ENCODE measurements at regions not wholly inside any gene's neighbourhood (a gene's known extent, or its start where the extent isn't known, plus 50 kb on each side); places are given as distances from the start of the nearest gene placed in this dataset.
"Not testable (repeated sequence)": the region's sequence is repeated elsewhere in the genome, so short reads cannot be mapped to it uniquely, and the experiment has no call there.

DNA sequence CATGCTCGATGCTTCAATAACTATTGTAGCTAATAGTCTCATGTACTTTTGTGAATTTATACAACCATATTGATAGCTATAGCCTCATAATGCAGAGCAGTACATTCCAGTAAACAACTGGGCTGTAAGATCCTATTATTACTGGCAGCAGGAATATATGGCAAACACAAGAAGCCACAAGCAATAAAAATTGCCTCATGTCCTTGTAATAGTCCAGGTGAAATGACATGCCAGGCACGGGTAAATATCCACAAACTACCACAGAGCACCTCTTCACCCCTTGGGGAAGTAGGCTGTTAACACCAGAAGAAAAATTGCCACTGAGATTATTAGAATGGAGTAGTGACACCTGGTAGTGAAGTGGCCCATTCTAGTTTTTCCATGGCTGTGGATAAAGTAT, 158.3 kb downstream of the MTX2 start:
- WGBS, 5 donors: 69 to 87% (median 85%) methylated on average over 2 of the region's 2 CpGs
- H3K9me3 ChIP-seq: peaks cover 0 to 3% (median 0%) of the 10 kb centered on the region in 4 donors
- no peaks in the 10 kb centered on the region for H3K4me1 ChIP-seq
- no peaks in the 10 kb centered on the region for H3K27me3 ChIP-seq
- no peak overlapping the region for H3K27ac ChIP-seq
- H3K4me3 ChIP-seq: no peak overlapping the region
- no peak for DNase-seq
- intact Hi-C loops (cut with DNase I; ENCODE audit: low total_unique reads): no loop called here
- no peak for TF ChIP-seq POLR2AphosphoS5 (IDR thresholded peaks at IDR 0.05)
- TF ChIP-seq EP300 (IDR thresholded peaks at IDR 0.05): no peak
- TF ChIP-seq, protein P1, sequence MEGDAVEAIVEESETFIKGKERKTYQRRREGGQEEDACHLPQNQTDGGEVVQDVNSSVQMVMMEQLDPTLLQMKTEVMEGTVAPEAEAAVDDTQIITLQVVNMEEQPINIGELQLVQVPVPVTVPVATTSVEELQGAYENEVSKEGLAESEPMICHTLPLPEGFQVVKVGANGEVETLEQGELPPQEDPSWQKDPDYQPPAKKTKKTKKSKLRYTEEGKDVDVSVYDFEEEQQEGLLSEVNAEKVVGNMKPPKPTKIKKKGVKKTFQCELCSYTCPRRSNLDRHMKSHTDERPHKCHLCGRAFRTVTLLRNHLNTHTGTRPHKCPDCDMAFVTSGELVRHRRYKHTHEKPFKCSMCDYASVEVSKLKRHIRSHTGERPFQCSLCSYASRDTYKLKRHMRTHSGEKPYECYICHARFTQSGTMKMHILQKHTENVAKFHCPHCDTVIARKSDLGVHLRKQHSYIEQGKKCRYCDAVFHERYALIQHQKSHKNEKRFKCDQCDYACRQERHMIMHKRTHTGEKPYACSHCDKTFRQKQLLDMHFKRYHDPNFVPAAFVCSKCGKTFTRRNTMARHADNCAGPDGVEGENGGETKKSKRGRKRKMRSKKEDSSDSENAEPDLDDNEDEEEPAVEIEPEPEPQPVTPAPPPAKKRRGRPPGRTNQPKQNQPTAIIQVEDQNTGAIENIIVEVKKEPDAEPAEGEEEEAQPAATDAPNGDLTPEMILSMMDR (IDR thresholded peaks at IDR 0.05): no peak
- TF ChIP-seq POLR2A (IDR thresholded peaks at IDR 0.05): no peak
- H3K36me3 ChIP-seq: no peaks in the 10 kb centered on the region

- intact Hi-C loops (cut with DNase I; ENCODE audit: low total_unique reads): not testable (repeated sequence)
These were observed 159.8 kb downstream of the MTX2 start for GRCh38 chr2:176428944-176429469.

DNA sequence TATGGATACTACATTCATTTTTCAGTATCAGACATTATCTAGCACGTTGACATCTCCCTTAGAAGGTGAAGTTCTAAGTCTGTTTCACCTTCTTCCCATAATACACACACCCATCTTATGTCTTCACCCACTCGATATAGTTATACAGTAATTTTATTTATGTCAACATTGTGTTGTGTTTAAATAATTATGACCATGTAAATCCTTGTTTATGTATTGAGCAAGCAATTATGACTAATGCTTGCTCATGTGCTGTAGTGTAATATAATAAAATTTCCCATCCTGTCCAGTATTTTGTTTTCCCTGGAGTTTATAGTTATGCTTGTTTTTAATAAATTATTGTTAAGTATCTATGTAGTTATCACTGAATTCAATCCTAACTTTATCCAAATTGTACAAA, 163.2 kb downstream of the MTX2 start:
- Histone ChIP-seq H3K27me3 (peaks cover 0 to 9% (median 0%) of the 10 kb centered on the region in 3 donors), H3K4me3 (no peak overlapping the region), H3K36me3 (no peaks in the 10 kb centered on the region), H3K9me3 (peaks cover 0 to 13% (median 4%) of the 10 kb centered on the region in 4 donors), H3K4me1 (no peaks in the 10 kb centered on the region), H3K27ac (no peak overlapping the region)
- TF ChIP-seq POLR2AphosphoS5 (IDR thresholded peaks at IDR 0.05) (no peak), EP300 (IDR thresholded peaks at IDR 0.05) (no peak), POLR2A (IDR thresholded peaks at IDR 0.05) (no peak)
- TF ChIP-seq, protein P1 (IDR thresholded peaks at IDR 0.05): no peak
- intact Hi-C loops (cut with DNase I; ENCODE audit: low total_unique reads): no loop called here
- 61 to 69% (median 64%) methylated on average over 2 of the region's 2 CpGs for WGBS, 5 donors
- DNase-seq: no peak

More at GRCh38 chr2:176428944-176429469, 159.8 kb downstream of the MTX2 start:
- not testable (repeated sequence) for DNase-seq, H3K4me3 ChIP-seq, H3K27me3 ChIP-seq, H3K27ac ChIP-seq, H3K36me3 ChIP-seq, H3K4me1 ChIP-seq, H3K9me3 ChIP-seq
- WGBS, 5 donors: 67 to 82% (median 73%) methylated on average over 5 of the region's 5 CpGs

- TF ChIP-seq EP300 (IDR thresholded peaks at IDR 0.05): no peak
- no peak for TF ChIP-seq POLR2AphosphoS5 (IDR thresholded peaks at IDR 0.05)
- TF ChIP-seq, protein P1 (IDR thresholded peaks at IDR 0.05): no peak
- TF ChIP-seq POLR2A (IDR thresholded peaks at IDR 0.05): no peak
- WGBS, 5 donors: 66 to 82% (median 78%) methylated on average over 3 of the region's 3 CpGs
- H3K4me1 ChIP-seq: no peaks in the 10 kb centered on the region
- H3K9me3 ChIP-seq: peaks cover 0 to 13% (median 4%) of the 10 kb centered on the region in 4 donors
- intact Hi-C loops (cut with DNase I; ENCODE audit: low total_unique reads): no loop called here
- DNase-seq: no peak
- H3K4me3 ChIP-seq: no peak overlapping the region
- H3K27ac ChIP-seq: no peak overlapping the region
- peaks cover 0 to 9% (median 0%) of the 10 kb centered on the region in 3 donors for H3K27me3 ChIP-seq
- H3K36me3 ChIP-seq: no peaks in the 10 kb centered on the region
These were observed 166.5 kb downstream of the MTX2 start for GRCh38 chr2:176435729-176436128.

GRCh38 chr2:176443946-176444345, 174.7 kb downstream of the MTX2 start:
- 53 to 67% (median 63%) methylated on average over 2 of the region's 2 CpGs for WGBS, 5 donors
- no peak for TF ChIP-seq EP300 (IDR thresholded peaks at IDR 0.05)
- TF ChIP-seq, protein P1 (IDR thresholded peaks at IDR 0.05): no peak
- TF ChIP-seq POLR2A (IDR thresholded peaks at IDR 0.05): no peak
- TF ChIP-seq POLR2AphosphoS5 (IDR thresholded peaks at IDR 0.05): no peak
- H3K36me3 ChIP-seq: no peaks in the 10 kb centered on the region

More at GRCh38 chr2:176443946-176444345, 174.7 kb downstream of the MTX2 start:
- no peak overlapping the region for H3K27ac ChIP-seq
- peaks cover 0 to 11% (median 0%) of the 10 kb centered on the region in 4 donors for H3K4me1 ChIP-seq
- intact Hi-C loops (cut with DNase I; ENCODE audit: low total_unique reads): no loop called here
- no peaks in the 10 kb centered on the region for H3K9me3 ChIP-seq
- no peak for DNase-seq
- H3K4me3 ChIP-seq: no peak overlapping the region
- no peaks in the 10 kb centered on the region for H3K27me3 ChIP-seq

Data from stomach (tissue), 8 donors.